Activated CD4-positive, alpha-beta T cell treated with anti-CD3 and anti-CD28 coated beads, Interleukin-2, amount 50 U/mL, for 1 hour (primary cell): ENCODE measurements at regions not wholly inside any gene's neighbourhood (a gene's known extent, or its start where the extent isn't known, plus 50 kb on each side); places are given as distances from the start of the nearest gene placed in this dataset.
"Not testable (repeated sequence)": the region's sequence is repeated elsewhere in the genome, so short reads cannot be mapped to it uniquely, and the experiment has no call there.

Experiments
- DNase-seq: peaks from one replicate; pipeline ENCODE4 v3.0.0-alpha.2; 2020

DNA sequence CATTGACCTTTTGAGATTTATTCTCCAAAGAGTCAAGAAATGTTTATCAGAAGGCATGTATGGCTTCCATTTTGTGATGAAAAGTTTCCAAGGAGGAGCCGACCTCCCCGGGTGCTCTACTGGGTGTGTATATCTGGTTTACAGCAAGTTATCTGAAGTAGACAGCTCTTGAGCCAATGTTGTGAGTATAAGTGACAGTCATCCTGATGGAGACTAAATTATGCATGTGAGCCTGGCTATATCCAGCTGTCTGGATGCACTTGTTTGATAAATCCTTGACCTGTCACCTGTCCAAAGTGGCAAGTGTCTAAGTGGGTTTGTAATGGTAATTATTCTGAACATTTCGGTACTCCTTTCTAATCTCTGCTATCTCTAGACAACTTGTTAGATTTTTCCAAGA, 142.2 kb downstream of the NR2F2 start:
- DNase-seq, result no peak

- DNase-seq, result no peak
These were observed 143.1 kb downstream of the NR2F2 start for GRCh38 chr15:96473556-96473955.

GRCh38 chr15:96474231-96474664, 143.7 kb downstream of the NR2F2 start:
- no peak for DNase-seq

DNA sequence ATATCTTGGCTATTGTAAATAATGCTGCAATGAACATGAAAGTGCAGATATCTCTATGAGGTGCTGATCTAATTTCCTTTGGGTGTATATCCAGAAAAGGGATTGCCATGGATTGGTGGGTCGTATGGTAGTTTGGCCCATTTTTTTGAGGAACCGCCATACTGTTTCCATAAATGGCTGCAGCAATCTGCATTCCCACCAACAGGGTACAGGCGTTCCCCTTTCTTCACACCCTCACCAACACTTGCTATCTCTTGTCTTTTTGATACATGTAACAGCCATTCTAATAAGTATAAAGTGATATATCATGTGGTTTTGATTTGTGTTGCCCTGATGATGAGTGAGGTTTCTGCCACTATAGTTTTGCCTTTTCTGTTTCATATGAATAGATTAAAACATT, 146.7 kb downstream of the NR2F2 start:
- no peak for DNase-seq

GRCh38 chr15:96484412-96484811, 153.9 kb downstream of the NR2F2 start:
- not testable (repeated sequence) for DNase-seq

DNA sequence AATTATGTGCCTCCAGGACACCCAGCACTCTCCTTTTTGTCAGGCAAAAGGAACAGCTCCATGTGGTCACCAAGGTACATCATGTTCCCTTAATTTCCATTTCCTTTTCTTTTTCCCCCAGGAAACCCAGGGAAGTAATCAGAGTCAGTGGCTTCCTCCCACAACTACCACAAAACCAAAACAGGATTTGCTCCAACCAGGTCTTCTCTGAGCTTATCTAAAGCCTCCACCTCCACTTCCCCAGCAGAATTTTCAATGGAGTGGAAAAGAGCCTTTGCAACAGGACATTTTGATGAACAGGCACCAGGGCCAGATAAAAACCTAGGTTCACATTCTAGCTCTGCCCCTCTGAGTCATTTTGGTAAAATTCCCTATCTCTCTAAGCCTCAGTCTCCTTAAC, 154.3 kb downstream of the NR2F2 start:
- no peak for DNase-seq

GRCh38 chr15:96487245-96487644, 156.7 kb downstream of the NR2F2 start:
- DNase-seq, result no peak

GRCh38 chr15:96491066-96491699, 160.7 kb downstream of the NR2F2 start:
- DNase-seq, result not testable (repeated sequence)

DNA sequence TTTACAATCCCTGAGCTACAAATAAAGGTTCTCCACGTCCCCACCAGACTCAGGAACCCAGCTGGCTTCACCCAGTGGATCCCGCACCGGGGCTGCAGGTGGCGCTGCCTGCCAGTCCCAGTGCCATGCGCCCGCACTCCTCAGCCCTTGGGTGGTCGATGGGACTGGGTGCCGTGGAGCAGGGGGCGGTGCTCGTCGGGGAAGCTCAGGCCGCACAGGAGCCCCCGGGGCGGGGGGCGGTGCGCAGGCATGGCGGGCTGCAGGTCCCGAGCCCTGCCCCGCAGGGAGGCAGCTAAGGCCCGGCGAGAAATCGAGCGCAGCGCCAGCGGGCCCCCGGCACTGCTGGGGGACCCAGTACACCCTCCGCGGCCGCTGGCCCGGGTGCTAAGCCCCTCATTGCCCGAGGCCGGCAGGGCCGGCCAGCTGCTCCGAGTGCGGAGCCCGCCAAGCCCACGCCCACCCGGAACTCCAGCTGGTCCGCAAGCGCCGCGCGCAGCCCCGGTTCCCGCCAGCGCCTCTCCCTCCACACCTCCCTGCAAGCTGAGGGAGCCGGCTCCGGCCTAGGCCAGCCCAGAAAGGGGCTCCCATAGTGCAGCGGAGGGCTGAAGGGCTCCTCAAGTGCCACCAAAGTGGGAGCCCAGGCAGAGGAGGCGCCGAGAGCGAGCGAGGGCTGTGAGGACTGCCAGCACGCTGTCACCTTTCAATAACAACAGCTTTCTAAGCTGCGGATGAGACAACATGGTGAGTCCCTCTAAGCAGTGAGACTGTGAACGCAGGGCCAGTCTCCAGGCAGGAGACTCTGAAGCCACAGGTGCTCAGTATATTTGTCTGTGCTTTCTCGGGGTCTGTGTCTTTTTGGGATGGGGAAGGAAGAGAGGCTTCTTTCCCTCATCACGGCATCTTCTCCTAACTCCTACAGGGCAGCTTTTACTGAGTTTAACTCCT, 161.5 kb downstream of the NR2F2 start:
- DNase-seq, result not testable (repeated sequence)

GRCh38 chr15:96494505-96494904, 164.0 kb downstream of the NR2F2 start:
- no peak for DNase-seq

GRCh38 chr15:96495386-96495785, 164.9 kb downstream of the NR2F2 start:
- DNase-seq, result no peak

DNA sequence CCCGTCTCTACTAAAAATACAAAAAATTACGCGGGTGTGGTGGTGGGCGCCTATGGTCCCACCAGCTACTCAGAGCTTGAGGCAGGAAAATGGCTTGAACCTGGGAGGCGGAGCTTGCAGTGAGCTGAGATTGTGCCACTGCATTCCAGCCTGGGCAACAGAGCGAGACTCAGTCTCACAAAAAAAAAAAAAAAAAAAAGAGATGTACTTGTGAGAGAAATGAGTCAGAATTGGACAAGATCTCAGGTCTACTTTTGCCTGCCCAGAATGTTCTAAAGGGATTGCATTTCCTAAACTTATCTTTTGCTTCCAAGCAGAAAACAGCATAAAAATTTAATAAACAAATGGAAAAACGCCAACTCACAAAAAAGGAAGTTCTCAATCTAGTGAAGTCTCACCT, 167.5 kb downstream of the NR2F2 start:
- DNase-seq, result no peak

DNA sequence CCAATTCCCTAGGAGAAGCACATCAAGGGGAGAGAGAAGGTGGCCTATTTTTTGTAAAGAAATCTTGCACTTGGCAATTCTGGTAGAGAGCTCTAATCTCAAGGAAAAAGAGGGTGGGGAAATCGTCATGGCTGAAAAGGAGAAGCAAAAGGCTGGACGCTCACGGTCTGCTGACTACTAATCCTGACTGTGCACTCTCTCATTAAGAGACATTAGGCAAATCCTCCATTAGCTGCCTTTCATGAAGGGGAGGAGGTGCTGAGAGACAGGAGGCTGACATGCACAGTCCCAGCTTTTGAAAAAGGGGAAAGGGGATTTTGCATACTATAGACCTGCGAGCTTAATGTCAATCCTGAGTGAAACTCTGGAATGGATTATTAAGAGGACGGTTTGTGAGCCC, 170.0 kb downstream of the NR2F2 start:
- DNase-seq, result no peak

- DNase-seq, result no peak
These were observed 170.9 kb downstream of the NR2F2 start for GRCh38 chr15:96501362-96501761.

DNA sequence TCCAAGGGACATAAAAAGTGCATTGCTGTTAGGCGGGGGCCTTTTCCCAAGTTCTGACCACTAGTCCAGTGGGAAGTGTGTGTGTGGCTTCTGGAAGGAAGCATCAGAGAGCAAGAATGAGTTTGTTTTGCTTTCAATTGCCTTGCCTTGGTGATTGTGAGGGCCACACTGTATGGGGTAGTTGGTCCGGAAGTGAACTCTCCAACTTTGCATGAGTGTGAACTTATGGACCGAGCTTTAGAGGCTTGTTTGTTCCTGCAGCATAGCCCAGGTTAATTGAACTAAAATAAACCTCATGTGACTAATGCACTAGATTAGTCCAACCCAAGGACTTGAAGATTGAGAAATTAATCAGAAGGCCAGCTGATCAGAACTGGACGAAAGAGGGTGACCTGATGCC, 171.7 kb downstream of the NR2F2 start:
- no peak for DNase-seq

- DNase-seq, result no peak
These were observed 172.8 kb downstream of the NR2F2 start for GRCh38 chr15:96503276-96503675.

DNA sequence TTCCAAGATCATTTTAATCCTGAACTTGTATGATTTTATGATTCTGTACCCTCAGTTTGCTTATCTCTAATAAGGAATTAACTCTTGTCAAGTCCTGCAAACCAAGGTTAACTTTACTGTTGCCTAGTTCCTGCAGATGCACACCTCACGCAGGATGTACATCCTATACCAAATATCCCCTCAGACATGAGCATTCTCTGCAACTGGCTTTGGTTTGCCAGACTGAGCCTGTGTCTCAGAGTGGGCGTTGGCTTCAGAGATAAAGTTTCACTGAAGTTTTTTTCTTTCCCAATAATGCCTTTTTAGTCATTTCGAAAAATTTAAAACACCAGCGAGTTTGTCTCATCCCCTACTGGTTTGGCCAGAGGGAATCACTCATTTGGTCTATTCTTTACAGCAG, 173.9 kb downstream of the NR2F2 start:
- DNase-seq, result no peak

DNA sequence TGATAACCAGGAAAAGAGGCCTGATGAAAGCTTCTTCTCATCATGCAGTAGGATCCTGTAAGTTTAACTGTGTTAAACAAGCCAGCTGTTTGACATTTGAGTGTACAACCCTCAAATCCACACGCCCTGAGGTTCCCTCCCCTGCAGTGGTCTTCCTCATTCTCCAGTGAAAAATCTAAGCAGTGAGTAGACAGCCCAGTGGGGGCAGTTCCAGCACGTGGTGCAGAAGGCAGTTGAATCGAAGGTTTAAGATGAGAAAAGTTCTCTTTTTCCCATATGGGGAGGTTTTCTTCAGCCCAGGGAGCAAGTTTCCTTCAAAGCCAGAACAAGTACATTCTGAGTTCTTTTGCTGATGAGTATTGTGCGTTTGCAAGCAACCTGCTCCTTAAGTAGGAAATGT, 174.5 kb downstream of the NR2F2 start:
- no peak for DNase-seq

DNA sequence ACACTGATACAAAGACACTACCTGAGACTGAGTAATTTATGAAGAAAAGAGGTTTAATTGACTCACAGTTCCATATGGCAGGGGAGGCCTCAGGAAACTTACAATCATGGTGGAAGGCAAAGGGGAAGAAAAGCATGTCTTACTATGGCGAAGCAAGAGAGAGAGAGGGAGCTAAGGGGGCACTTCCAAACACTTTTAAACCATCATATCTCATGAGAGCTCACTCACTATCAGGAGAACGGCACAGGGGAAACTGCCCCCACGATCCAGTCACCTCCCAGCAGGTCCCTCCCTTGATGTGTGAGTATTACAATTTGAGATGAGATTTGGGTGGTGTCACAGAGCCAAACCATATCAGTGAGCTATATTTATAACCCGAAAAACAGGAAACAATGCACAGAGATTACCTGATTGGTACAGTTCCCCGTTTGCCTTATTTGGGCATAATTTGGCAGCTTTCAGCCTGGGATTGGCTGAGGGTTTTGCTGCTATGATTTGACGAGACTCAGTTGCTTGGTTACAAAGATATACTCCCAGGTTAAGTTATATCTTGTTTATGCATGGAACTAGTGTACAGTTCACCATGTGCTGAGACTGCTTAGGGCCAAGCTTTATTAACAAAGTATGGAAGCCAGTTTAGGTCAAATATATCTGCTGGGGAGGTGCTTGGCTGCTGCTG, 184.2 kb downstream of the NR2F2 start:
- no peak for DNase-seq

DNA sequence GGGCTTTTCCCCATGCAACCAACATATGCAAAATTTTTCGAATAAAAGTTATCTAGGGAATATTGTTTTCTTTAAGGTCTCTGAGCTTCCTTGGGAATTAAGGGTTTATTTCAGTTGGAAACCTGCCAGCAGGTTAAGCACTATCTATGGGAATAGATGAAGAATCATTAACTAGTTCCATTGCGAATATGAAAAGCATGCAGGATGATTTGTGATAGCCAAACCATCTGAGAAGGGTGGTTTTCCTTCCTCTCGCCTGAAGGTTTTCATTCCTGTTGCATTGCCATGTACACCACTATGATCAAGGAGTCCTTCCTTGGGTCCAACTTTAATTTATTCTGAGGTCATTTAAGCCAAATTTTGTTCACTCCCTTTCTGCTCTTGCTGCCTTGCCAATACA, 184.9 kb downstream of the NR2F2 start:
- DNase-seq, result no peak

DNA sequence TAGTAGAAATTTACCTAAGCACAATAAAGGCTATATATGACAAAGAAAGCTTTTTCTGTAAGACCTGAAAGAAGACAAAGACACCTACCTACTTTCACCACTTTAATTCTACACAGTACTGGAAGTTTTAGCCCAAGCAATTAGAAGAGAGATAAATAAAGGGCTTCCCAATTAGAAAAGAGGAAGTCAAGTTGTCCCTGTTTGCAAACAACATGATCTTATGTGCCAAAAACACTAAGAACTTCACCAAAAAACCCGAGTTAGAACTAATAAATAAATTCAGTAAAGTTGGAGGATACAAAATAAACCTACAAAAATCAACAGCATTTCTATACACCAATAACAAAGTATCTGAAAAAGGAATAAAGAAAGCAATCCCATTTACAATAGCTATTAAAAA, 190.9 kb downstream of the NR2F2 start:
- no peak for DNase-seq

DNA sequence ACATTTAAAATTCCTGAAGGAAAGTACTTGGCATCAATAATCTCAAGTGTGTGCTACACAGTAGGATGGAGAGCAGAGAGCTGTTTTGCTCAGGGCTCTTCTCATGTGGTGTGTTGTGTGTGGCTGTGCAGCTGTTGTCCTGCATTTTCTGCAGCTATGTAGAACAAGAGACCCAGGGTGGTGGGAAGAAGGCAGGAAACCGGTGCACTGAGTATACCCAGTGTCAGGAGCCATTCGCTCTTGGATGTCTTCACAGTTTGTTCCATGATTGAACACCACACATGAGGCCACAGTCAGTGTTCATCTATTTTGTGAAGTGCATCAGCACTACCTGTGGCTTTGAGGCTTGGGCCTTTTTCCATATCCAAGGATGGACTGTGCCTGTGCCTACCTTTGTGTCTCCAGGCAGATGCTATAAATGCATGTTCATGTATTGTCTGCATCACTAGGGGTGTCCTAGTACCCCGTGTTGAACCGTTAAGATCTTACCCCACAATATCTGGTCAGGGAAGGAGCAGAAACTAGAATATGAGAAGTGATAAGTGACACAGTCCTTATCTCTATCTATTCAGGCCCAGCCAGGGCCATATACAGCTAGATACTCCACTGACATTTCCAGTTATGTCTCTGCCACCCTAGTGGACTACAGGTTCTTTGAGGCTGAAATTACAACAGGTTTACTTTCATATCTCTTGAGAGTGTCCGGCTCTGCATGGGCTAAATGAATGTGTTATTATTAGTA, 194.3 kb downstream of the NR2F2 start:
- DNase-seq, result no peak

- DNase-seq, result no peak
These were observed 204.6 kb downstream of the NR2F2 start for GRCh38 chr15:96535148-96535547.
